ENCODE measurements at regions not wholly inside any gene's neighbourhood (a gene's known extent, or its start where the extent isn't known, plus 50 kb on each side); places are given as distances from the start of the nearest gene placed in this dataset.

GRCh38 chr3:102830415-102830814, 395.6 kb downstream of the ZPLD1 start:
- TF ChIP-seq CTCF (IDR thresholded peaks at IDR 0.05; ENCODE audit: borderline replicate concordance, insufficient read depth, low read depth, low read length): no peak
- H3K4me3 ChIP-seq (ENCODE audit: low read depth, low read length): no peak overlapping the region

GRCh38 chr3:102841866-102842265, 407.1 kb downstream of the ZPLD1 start:
- TF ChIP-seq CTCF (IDR thresholded peaks at IDR 0.05; ENCODE audit: borderline replicate concordance, insufficient read depth, low read depth, low read length): no peak
- H3K4me3 ChIP-seq (ENCODE audit: low read depth, low read length): no peak overlapping the region

- no peak overlapping the region for H3K4me3 ChIP-seq (ENCODE audit: low read depth, low read length)
- no peak for TF ChIP-seq CTCF (IDR thresholded peaks at IDR 0.05; ENCODE audit: borderline replicate concordance, insufficient read depth, low read depth, low read length)
These were observed 432.0 kb downstream of the ZPLD1 start for GRCh38 chr3:102866845-102867244.

GRCh38 chr3:102883515-102883914, 448.7 kb downstream of the ZPLD1 start:
- H3K4me3 ChIP-seq (ENCODE audit: low read depth, low read length): no peak overlapping the region
- TF ChIP-seq CTCF (IDR thresholded peaks at IDR 0.05; ENCODE audit: borderline replicate concordance, insufficient read depth, low read depth, low read length): no peak

GRCh38 chr3:102885289-102885688, 450.5 kb downstream of the ZPLD1 start:
- H3K4me3 ChIP-seq (ENCODE audit: low read depth, low read length): no peak overlapping the region
- no peak for TF ChIP-seq CTCF (IDR thresholded peaks at IDR 0.05; ENCODE audit: borderline replicate concordance, insufficient read depth, low read depth, low read length)

- no peak for TF ChIP-seq CTCF (IDR thresholded peaks at IDR 0.05; ENCODE audit: borderline replicate concordance, insufficient read depth, low read depth, low read length)
- no peak overlapping the region for H3K4me3 ChIP-seq (ENCODE audit: low read depth, low read length)
These were observed 452.6 kb downstream of the ZPLD1 start for GRCh38 chr3:102887431-102887830.

- TF ChIP-seq CTCF (IDR thresholded peaks at IDR 0.05; ENCODE audit: borderline replicate concordance, insufficient read depth, low read depth, low read length): no peak
- H3K4me3 ChIP-seq (ENCODE audit: low read depth, low read length): no peak overlapping the region
These were observed 462.2 kb downstream of the ZPLD1 start for GRCh38 chr3:102896851-102897621.
